GM19043 (cell line): ENCODE measurements at regions not wholly inside any gene's neighbourhood (a gene's known extent, or its start where the extent isn't known, plus 50 kb on each side); places are given as distances from the start of the nearest gene placed in this dataset.
"Not testable (repeated sequence)": the region's sequence is repeated elsewhere in the genome, so short reads cannot be mapped to it uniquely, and the experiment has no call there.

Experiments used
- ATAC-seq: cut with Tn5 transposase; IDR thresholded peaks from one replicate; pipeline ENCODE4 v1.9.1; 2021; ENCODE audit warnings: low read depth; ENCODE audit not compliant: unreplicated experiment

DNA sequence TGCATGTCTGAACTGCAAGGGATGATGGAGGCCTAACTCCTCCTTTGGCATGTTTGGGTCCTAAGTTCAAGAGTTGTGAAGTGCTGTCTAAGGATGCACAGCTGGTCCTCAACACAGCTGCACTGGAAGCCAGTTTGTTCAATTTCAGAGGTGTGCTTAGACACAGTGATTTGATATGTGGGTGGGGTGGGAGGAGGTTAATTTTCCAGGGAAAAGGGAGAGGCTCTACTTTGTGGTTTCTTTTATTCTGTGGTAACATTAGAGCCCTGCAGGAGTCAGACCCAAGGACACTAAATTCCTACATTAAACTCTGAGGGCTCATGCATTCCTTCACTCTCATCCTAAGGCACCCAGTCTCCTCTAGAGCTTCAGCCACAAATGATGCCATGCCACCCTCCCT lies 188.4 kb upstream of the MAST4 start:
- no peak for ATAC-seq

DNA sequence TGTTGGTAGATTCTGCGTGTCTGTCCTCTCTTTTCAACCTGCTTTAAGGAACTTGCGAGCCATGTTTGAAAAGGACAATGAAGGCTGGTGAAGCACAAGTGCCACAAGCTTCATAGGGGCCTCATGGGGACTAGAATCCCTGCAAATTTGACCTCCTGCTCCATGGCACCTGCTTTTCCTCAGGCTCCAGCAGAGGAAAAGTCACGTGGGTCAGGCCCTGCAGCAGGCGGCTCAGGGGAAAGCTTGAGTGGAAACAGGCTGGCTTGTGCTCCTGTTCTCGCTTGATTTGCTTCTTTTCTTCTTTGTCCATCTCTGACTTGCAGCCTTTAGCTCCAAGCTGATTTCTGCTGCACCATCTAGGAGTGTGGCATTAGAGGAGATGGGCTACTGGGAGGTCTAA lies 187.6 kb upstream of the MAST4 start:
- no peak for ATAC-seq

DNA sequence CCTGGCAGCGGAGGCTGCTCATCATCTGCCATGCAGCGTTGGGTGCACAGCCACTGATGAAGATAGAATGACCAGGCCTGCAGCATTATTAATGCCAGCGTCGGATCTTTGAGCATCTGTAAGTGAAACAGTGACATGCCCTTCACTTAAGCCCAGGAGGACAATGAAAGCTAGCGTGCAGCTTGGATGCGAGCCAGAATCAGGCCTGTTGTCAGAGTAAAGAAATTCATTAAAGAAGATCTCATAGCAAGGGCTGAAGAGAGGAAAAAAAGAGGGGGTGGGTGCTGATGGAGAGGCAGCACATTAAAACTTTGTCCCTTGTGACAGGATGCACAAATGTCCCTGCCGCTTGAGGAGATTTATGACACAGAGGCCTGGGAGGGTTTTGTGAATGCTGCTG lies 186.1 kb upstream of the MAST4 start:
- no peak for ATAC-seq

DNA sequence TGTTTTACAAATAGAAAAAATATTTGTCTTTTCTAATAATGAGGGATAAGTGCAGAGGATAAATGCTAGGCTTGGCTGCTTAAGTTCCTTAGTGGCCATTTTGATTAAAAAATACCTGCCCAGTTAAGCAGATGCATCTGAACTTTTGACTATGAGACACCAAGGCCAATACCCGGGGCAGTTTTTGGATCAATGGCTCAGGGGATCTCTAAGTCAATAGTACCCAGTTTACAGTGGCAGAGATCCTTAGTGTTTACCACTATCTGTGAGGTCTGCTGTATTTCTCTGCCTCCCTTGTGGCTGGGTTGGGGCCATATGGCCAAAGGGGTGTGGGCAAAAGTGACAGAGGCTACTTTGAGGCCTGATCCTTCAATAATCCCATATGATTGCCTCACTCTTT lies 184.5 kb upstream of the MAST4 start:
- no peak for ATAC-seq

DNA sequence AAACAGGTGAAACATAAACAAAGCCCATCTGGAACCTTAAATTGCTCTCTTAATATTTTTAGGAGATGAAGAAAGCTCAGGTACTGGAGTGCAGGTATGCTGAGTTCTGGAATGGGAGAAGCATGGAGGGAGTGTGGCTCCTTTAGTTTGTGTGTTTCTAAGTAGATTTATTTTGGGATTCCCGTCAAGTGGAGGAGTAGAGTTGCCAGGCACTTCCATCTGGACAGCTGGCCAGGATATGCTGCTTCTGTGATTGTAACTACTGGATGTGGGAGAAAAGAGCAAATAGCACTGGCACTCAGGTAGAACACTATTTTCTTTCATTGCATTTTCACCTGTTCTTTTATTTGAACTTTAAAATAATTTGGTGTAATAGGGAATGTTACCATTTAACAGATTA lies 182.3 kb upstream of the MAST4 start:
- ATAC-seq: no peak

DNA sequence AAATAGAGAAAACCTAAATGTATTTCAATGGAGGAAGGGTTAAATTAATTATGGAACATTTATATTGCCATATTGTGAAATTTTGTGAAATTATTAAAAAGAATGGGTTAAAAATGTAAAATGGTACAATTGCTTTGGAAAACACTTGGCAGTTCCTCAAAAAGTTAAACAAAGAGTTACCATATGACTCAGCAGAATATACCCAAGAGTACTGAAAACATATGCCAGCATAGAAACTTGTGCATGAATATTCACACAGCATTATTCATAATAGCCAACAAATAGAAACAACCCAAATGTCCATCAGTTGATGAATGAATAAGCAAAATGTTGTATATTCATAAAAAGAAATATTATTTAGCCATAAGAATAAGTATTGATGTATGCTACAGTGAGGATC lies 181.0 kb upstream of the MAST4 start:
- no peak for ATAC-seq

DNA sequence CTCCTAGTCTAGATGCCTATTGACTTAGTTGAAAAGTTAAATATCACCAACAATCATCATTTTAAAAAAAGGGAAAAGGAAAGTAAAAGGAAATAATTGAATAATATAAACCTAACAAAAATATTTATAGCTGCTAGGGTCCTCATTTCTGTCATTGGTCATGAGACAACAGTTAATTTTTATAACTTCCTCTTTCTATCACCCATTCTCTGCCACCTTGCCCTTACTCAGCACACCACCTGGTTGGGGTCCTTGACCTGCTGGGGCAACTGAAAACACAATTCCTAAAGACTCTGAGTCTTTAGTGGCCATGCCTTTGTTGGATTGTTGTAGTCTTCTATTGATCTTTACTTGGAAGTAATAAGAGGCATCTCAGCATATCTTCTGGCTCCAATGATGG lies 179.5 kb upstream of the MAST4 start:
- no peak for ATAC-seq

DNA sequence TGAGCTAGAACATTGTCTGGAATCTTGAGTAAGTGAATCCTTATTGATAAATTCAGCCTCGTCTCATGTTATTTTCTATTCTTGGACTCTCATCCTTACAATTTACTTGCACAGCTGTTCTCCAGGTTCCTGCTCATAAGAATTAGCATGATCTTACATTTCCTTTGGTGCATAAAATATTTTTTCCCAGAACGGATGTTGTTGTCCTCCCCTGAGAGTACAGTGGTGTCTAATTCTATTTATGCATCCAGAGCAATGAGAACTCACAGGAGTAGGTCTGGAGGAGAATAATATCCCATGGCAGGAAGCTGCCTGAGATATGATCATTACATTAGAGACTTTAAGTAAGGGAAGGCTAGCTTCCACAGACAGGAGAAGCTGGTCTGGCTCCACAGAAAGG lies 178.4 kb upstream of the MAST4 start:
- ATAC-seq: no peak

DNA sequence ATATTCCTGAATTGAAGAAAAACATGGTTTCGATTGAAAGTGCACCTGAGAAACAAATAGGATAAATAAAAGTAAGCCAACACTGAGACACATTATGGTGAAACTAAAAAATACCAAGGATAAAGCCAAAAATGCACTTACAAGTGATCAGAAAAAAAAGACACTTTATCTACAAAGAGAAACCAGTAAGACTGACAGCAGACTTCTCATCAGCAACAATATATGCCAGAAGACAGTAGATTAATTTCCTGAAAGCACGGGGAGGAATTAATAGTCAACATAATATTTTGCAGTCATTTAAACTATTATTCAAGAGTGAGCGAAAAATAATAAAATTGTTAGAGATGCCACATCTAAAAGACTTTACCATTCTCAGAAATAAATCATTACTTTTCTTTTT lies 172.7 kb upstream of the MAST4 start:
- no peak for ATAC-seq

DNA sequence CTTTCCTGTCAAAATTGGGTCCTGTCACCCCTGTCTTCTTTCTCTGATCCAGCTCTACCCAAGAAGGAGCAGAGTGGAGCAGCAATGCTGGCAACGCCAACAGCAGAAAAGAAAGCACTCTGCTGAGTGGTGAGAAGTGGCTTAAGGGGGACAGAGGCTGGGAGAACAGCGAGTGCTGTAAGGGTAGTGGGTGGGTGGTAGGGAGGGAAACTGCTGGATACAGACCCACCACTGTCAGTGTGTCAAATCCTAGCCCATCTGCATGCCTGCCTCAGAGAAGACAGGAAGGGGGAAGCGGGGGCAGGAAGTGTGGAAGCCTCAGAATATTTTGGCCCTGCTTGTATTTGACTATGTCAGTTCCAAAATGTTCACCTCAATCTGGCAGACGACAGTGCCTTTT lies 170.4 kb upstream of the MAST4 start:
- ATAC-seq: no peak

DNA sequence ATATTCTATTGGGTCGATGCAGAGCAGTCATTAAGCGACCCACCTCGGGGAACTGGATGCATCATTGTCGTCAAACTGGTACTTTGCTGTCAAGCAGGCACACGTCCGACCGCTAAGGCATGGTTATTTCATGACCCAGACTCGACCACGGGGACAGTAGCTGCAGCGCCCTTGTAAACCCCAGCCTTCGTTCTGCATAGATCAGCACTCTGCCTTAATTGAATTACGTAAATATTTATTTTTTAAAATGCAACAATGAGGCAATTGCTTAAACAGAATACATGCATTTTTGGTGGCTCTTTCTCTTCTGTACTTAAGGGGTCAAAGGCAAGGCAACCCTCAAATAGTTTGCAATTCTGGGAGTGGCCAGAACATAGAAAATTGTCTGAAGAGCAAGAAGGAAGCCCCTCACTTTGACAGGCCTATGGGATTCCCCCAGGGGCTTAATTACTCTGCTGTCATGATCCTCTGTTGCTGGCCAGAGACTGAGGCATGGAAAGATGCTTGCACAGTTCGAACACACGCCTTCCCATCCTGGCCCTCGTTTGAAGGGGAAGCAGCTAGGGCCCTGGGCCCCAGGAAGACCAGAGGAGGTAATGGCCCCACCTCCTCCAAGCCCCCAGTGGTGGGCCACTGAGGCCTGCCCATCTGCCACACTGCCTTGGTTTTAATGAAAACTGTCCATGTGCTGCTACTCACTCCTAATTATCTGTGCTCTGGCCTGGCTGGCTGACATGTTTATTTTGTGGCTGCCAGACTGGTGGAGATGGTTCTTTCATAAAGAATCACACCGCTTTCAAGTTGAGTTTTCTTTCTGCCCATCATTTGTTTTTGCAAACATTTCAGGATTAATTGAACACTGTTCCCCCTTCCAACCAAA lies 169.7 kb upstream of the MAST4 start:
- ATAC-seq: no peak

DNA sequence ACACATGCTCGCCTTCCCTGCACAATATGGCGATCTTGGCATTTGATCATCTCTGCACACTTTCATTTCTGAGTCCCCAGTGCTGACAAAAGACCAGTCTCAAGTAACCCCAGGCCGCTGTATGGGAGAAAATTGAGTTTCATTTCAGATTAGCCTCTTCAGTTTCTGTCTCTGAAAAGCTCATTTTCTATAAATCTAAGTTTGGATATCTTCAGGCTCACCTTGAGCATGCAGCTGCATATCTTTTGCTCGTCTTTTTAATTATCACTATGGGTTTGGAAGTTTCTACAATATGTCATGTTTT lies 169.1 kb upstream of the MAST4 start:
- no peak for ATAC-seq

DNA sequence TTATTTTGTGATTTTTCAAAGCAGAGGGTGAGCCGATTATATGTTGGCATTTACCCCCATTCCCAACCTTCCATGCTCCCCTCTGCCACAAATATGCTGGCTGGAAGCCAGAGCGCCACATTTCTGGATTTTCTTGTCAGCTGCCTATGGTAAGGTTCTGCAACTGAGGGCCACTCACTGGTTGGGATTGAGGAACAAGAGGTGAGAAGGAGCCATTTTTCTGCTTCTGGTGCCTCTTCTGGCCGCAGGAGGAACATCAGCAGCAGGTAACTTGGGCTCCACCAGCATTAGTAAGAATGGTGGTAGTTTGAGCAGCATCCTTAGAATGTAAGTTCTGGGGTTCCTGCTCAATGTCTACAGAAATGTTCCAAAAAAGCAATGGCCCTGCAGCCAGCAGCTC lies 159.5 kb upstream of the MAST4 start:
- no peak for ATAC-seq

DNA sequence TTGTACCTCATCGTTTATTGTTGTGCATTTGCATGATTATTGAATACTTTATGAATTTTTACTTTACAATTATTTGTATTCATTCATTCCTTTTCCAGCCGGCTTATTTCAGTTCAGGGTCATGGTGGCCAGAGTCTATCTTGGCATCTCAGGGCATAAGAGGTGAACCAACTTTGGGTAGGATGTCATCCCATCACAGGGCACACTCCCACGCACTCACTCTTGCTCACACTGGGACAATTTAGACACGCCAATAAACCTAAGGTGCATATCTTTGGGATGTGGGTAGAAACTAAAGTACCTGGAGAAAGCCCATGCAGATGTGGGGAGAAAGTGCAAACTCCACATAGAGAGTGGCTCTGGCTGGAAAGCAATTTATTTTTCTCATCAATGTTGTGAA lies 158.1 kb upstream of the MAST4 start:
- no peak for ATAC-seq

DNA sequence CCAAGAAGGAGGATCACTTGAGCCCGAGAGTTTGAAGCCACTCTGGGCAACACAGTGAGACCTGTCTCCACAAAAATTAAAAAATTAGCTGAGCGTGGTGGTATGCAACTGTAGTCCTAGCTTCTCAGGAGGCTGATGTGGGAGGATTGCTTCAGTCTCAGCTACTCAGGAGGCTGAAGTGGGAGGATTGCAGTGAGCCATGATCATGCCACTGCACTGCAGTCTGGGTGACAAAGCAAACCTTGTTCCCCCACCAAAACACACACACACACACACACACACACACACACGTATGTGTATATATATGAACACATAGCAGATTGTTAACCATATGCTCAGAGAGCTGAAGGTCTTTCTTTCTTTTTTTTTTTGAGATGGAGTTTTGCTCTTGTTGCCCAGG lies 157.5 kb upstream of the MAST4 start:
- no peak for ATAC-seq

DNA sequence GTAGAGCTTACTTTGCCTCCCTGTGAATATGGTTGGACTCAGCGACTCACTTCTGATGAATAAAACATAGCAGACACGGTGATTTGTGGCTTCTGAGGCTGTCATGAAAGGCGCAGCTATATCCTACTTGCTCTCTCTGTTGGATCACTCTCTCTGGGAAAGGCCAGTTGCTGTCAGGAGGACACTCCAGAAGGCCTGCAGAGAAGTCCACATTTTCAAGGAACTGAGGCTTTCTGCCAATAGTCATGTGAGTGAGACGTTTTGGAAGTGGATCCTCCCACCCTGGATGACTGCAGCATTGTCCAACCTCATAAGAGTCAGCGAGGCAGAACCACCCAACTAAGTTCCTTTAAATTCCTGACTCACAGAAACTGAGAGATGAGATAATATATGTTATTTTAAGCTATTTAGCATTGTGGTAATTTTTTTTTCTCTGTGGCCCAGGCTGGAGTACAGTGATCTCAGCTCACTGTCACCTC lies 156.0 kb upstream of the MAST4 start:
- no peak for ATAC-seq

DNA sequence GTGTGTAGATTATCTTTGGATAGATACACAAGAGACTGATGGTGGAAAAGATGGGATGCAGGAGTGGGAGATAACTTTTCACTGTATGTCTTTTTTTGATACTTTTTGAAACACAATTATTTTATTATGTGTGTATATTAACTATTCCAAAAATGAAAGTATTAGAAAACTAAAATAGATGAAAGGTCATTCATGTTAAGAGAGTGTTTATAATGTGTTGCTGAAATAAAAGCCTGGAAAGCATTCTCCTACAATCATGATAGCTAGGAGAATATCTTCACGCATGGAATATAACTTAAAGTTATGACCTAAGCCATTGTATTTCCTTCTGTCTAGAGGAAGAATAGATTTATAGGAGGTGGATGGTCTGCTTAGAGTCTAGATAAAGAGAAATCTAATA lies 154.8 kb upstream of the MAST4 start:
- no peak for ATAC-seq

DNA sequence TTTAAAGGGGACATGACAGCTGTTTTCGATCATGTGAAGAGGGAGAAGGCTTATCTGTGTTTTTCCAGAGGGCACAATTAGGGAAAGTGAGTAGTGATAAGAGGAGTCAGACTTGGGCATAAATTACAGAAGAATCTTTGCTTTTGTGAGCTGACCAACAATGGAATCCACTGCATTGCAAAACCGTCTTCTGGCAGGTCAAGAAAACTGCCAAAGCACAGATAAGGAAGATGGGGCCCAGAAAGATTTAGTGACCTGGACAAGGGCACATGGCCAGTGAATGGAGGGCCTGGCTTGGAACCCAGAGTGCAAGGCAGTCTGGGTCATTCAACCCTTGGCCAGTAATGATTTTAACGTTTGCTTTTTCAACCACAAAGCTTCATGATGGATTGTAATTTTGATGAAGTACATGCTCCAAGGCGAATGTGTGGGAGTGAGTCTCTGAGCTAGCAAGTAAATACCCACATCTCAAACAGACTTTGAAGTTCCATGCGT lies 153.2 kb upstream of the MAST4 start:
- no peak for ATAC-seq

DNA sequence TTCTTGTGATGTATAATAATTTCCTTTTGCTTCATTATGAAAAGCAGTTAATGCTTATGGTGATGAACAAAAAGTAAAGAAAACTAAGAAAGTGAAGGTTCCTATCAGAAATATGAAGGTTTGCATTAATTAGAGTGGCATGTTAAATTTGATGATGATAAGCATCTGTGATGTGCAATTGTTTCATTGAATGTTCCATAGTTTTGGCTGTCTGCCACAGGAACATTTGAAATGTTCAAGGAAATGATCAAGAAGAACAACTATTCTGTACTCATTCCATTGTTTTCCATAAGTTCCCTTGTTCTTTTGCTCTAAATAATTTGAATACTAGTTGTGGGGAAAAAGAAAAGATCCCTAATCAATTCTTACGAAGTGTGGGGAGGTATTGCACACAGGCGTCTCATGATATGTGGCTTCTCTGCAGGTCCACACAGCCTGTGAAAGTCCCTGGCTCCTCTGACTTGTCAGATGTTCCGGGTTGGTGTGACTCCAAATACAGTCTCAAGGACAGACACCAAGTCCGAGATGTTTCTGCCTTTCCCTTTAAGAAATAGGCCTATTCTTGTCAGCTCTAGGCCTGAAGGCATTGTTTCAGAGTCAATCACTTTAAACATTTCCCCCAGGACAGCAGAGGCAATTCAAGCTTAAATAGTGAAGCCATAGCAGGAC lies 152.6 kb upstream of the MAST4 start:
- ATAC-seq: no peak

DNA sequence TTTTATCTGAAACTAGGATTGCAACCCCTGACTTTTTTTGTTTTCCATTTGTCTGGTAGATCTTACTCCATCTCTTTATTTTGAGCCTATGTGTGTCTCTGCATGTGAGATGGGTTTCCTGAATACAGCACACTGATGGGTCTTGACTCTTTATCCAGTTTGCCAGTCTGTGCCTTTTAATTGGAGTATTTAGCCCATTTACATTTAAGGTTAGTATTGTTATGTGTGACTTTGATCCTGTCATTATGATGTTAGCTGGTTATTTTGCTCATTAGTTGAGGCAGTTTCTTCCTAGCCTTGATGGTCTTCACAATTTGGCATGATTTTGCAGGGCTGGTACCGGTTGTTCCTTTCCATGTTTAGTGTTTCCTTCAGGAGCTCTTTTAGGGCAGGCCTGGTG lies 148.1 kb upstream of the MAST4 start:
- ATAC-seq: not testable (repeated sequence)

DNA sequence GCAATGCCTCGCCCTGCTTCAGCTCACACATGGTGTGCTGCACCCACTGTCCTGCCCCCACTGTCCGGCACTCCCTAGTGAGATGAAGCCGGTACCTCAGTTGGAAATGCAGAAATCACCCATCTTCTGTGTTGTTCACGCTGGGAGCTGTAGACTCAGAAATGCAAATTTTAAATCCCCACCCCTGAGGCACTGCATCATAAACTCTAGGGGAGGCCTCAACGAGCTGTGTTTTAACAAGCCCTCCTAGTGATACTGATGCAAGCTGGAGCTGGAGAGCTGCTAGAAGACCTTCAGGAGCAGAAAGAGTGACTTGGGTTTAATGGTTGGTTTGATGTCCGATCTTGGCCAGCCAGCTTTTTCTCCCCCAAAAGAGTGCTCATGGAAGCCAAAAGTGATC lies 146.0 kb upstream of the MAST4 start:
- no peak for ATAC-seq

DNA sequence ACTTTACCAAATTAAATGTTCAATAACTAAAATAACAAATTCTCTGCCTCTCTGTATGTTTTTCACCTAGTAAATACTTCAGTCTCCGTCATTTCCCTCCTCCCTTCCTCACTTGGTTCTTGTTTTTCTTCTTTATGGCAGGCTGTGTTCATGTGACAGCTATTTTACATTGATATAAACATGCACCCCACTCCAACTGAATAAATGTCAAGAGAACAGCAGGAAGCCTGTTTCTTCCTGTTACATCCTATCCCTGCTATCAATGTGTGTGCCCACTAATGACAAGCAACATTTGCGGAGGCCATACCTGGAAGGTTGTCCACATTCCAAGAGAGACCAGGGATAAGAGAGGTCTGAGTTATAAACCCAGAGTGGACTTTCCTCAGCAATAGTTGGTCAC lies 145.2 kb upstream of the MAST4 start:
- ATAC-seq: no peak
